SU-DHL-6 (cell line): ENCODE measurements at regions not wholly inside any gene's neighbourhood (a gene's known extent, or its start where the extent isn't known, plus 50 kb on each side); places are given as distances from the start of the nearest gene placed in this dataset.

Experiments used
- H2AFZ ChIP-seq: fragments of 200-600 bp; sonication (generic); 2 replicates; pipeline ENCODE4 v1.6.1; 2014; ENCODE audit warnings: low read depth, mild to moderate bottlenecking, moderate library complexity, mixed read lengths, antibody characterized with exemption, low read length; ENCODE audit not compliant: severe bottlenecking
- H3F3A ChIP-seq: fragments of 200-600 bp; shearing (Covaris generic); 2 replicates; pipeline ENCODE4 v1.6.0; 2016; ENCODE audit warnings: antibody characterized with exemption, mild to moderate bottlenecking; ENCODE audit not compliant: insufficient read depth
- H3K27ac ChIP-seq: fragments of 200-600 bp; sonication (generic); 2 replicates; pipeline ENCODE4 v1.5.1; 2016; ENCODE audit warnings: low read depth, mild to moderate bottlenecking, low read length, moderate library complexity, mixed read lengths
- H3K27me3 ChIP-seq: fragments of 200-600 bp; sonication (generic), shearing (Covaris generic); 2 replicates; pipeline ENCODE4 v1.6.0; 2014; ENCODE audit warnings: mild to moderate bottlenecking, low read length
- H3K36me3 ChIP-seq: fragments of 200-600 bp; sonication (generic); 2 replicates; pipeline ENCODE4 v1.6.1; 2014; ENCODE audit warnings: mild to moderate bottlenecking, low read length, mixed read lengths
- H3K4me2 ChIP-seq: fragments of 300-600, 200-600 bp; shearing (Covaris generic), sonication (generic); 2 replicates; pipeline ENCODE4 v1.6.0; 2014; ENCODE audit warnings: low read length, low read depth, mild to moderate bottlenecking; ENCODE audit not compliant: poor library complexity, severe bottlenecking
- H3K4me3 ChIP-seq: fragments of 200-600 bp; sonication (generic); 2 replicates; pipeline ENCODE4 v1.5.1; 2014; ENCODE audit warnings: antibody characterized with exemption, low read length, mild to moderate bottlenecking, mixed read lengths; ENCODE audit not compliant: insufficient read depth, poor library complexity, severe bottlenecking
- H3K79me2 ChIP-seq: fragments of 200-600 bp; sonication (generic); 2 replicates; pipeline ENCODE4 v1.6.1; 2014; ENCODE audit warnings: mild to moderate bottlenecking, low read length, moderate library complexity; ENCODE audit not compliant: insufficient read depth
- H3K9ac ChIP-seq: fragments of 200-600 bp; sonication (generic); 2 replicates; pipeline ENCODE4 v1.7.0; 2014; ENCODE audit warnings: mild to moderate bottlenecking, low read length
- H3K9me2 ChIP-seq: fragments of 200-600 bp; sonication (generic); replicated peaks from 2 replicates; pipeline ENCODE4 v1.6.1; 2014; ENCODE audit warnings: low read length; ENCODE audit not compliant: insufficient read depth
- H3K9me3 ChIP-seq: fragments of 200-600 bp; sonication (generic); 2 replicates; pipeline ENCODE4 v1.6.1; 2014; ENCODE audit warnings: low read length, mixed read lengths; ENCODE audit not compliant: insufficient read depth
- H4K20me1 ChIP-seq: fragments of 200-600 bp; sonication (generic); 2 replicates; pipeline ENCODE4 v1.6.1; 2014; ENCODE audit warnings: low read depth, mild to moderate bottlenecking, antibody characterized with exemption, low read length, moderate library complexity, mixed read lengths
- CTCF ChIP-seq: fragments of 200-600 bp; sonication (generic); IDR thresholded peaks from one replicate; pipeline ENCODE4 v1.5.1; 2017; ENCODE audit warnings: antibody characterized with exemption, mild to moderate bottlenecking, low read length, moderate library complexity; ENCODE audit not compliant: insufficient read depth, poor library complexity, severe bottlenecking
- EZH2phosphoT487 ChIP-seq: fragments of 200-600 bp; sonication (generic), shearing (Covaris generic); conservative IDR thresholded peaks from 2 replicates; pipeline ENCODE4 v1.6.1; 2018; ENCODE audit warnings: mild to moderate bottlenecking, antibody characterized with exemption, low read length, moderate library complexity, mixed read lengths

- Histone ChIP-seq H3K9ac (no peak overlapping the region), H3K9me3 (no peaks in the 10 kb centered on the region), H3K27me3 (no peaks in the 10 kb centered on the region), H3K27ac (no peak overlapping the region), H3K4me2 (no peak overlapping the region), H3K36me3 (no peaks in the 10 kb centered on the region), H3K4me3 (no peak overlapping the region), H2AFZ (no peak overlapping the region), H3K79me2 (no peaks in the 10 kb centered on the region), H3K9me2 (no peaks in the 10 kb centered on the region), H4K20me1 (no peaks in the 10 kb centered on the region), H3F3A (no peaks in the 10 kb centered on the region)
- no peak for TF ChIP-seq EZH2phosphoT487
- TF ChIP-seq CTCF, result no peak
Observed at GRCh38 chr11:43129329-43129728, 182.5 kb upstream of the API5 start.

GRCh38 chr11:43130616-43131015 is 181.2 kb upstream of the API5 start:
- no peaks in the 10 kb centered on the region for H3K9me3 ChIP-seq
- H2AFZ ChIP-seq, result no peak overlapping the region
- H3K9ac ChIP-seq, result no peak overlapping the region
- TF ChIP-seq EZH2phosphoT487 (no peak), CTCF (no peak)
- no peak overlapping the region for H3K27ac ChIP-seq
- H3K4me3 ChIP-seq, result no peak overlapping the region
- no peaks in the 10 kb centered on the region for H3K36me3 ChIP-seq
- H3F3A ChIP-seq, result no peaks in the 10 kb centered on the region
- H3K4me2 ChIP-seq, result no peak overlapping the region
- no peaks in the 10 kb centered on the region for H3K9me2 ChIP-seq
- no peaks in the 10 kb centered on the region for H3K27me3 ChIP-seq
- H3K79me2 ChIP-seq, result no peaks in the 10 kb centered on the region
- H4K20me1 ChIP-seq, result no peaks in the 10 kb centered on the region

GRCh38 chr11:43135966-43136534 is 175.7 kb upstream of the API5 start:
- Histone ChIP-seq H3K27me3 (no peaks in the 10 kb centered on the region), H3K9ac (no peak overlapping the region), H3K4me3 (no peak overlapping the region), H3K9me2 (no peaks in the 10 kb centered on the region), H2AFZ (no peak overlapping the region), H3K36me3 (no peaks in the 10 kb centered on the region), H3K9me3 (no peaks in the 10 kb centered on the region), H3K27ac (no peak overlapping the region), H3K4me2 (no peak overlapping the region), H4K20me1 (no peaks in the 10 kb centered on the region), H3F3A (no peaks in the 10 kb centered on the region), H3K79me2 (no peaks in the 10 kb centered on the region)
- TF ChIP-seq CTCF (no peak), EZH2phosphoT487 (no peak)
